NOMO-1 treated with DMSO at 0.1 percent for 48 hours (cell line): ENCODE measurements at regions not wholly inside any gene's neighbourhood (a gene's known extent, or its start where the extent isn't known, plus 50 kb on each side); places are given as distances from the start of the nearest gene placed in this dataset.
"Not testable (repeated sequence)": the region's sequence is repeated elsewhere in the genome, so short reads cannot be mapped to it uniquely, and the experiment has no call there.

Experiments
- DNase-seq: peaks from one replicate; lab custom pipeline; 2025; ENCODE audit not compliant: unreplicated experiment; lab: John Stamatoyannopoulos, UW

GRCh38 chr12:91767237-91767636 lies 378.4 kb downstream of the BTG1 start:
- no peak for DNase-seq

GRCh38 chr12:91766454-91766853 lies 379.2 kb downstream of the BTG1 start:
- DNase-seq, result no peak

GRCh38 chr12:91763654-91764370 lies 381.8 kb downstream of the BTG1 start:
- DNase-seq, result no peak

GRCh38 chr12:91753649-91754048 lies 392.0 kb downstream of the BTG1 start:
- no peak for DNase-seq

- no peak for DNase-seq
These were observed 398.7 kb downstream of the BTG1 start for GRCh38 chr12:91746976-91747375.

- DNase-seq, result no peak
These were observed 401.0 kb downstream of the BTG1 start for GRCh38 chr12:91744597-91744996.

- no peak for DNase-seq
These were observed 401.8 kb downstream of the BTG1 start for GRCh38 chr12:91743704-91744321.

- DNase-seq, result no peak
These were observed 402.4 kb downstream of the BTG1 start for GRCh38 chr12:91743280-91743679.

- no peak for DNase-seq
These were observed 403.7 kb downstream of the BTG1 start for GRCh38 chr12:91741932-91742331.

GRCh38 chr12:91733846-91734245 lies 411.8 kb downstream of the BTG1 start:
- not testable (repeated sequence) for DNase-seq

- no peak for DNase-seq
These were observed 413.6 kb downstream of the BTG1 start for GRCh38 chr12:91732086-91732485.

GRCh38 chr12:91729543-91729942 lies 416.1 kb downstream of the BTG1 start:
- no peak for DNase-seq

GRCh38 chr12:91723191-91723590 lies 422.5 kb downstream of the BTG1 start:
- DNase-seq, result no peak

- DNase-seq, result no peak
These were observed 423.6 kb downstream of the BTG1 start for GRCh38 chr12:91722072-91722471.

- no peak for DNase-seq
These were observed 424.6 kb downstream of the BTG1 start for GRCh38 chr12:91721023-91721422.

GRCh38 chr12:91718326-91718725 lies 427.3 kb downstream of the BTG1 start:
- DNase-seq, result no peak

- no peak for DNase-seq
These were observed 427.8 kb downstream of the BTG1 start for GRCh38 chr12:91717804-91718203.

- not testable (repeated sequence) for DNase-seq
These were observed 433.7 kb downstream of the BTG1 start for GRCh38 chr12:91711925-91712324.

GRCh38 chr12:91706466-91706865 lies 439.2 kb downstream of the BTG1 start:
- no peak for DNase-seq

GRCh38 chr12:91704446-91704845 lies 441.2 kb downstream of the BTG1 start:
- no peak for DNase-seq

- DNase-seq, result no peak
These were observed 442.0 kb downstream of the BTG1 start for GRCh38 chr12:91703491-91704283.

GRCh38 chr12:91702843-91703425 lies 442.7 kb downstream of the BTG1 start:
- DNase-seq, result no peak
